ENCODE measurements at regions not wholly inside any gene's neighbourhood (a gene's known extent, or its start where the extent isn't known, plus 50 kb on each side); places are given as distances from the start of the nearest gene placed in this dataset.

GRCh38 chr12:25377469-25378177 lies 126.9 kb upstream of the KRAS start:
- FAIRE-seq (no peak), DNase-seq (ENCODE audit: low read depth) (peak; percentile 81)
- TF ChIP-seq CTCF (IDR thresholded peaks at IDR 0.05; ENCODE audit: insufficient read depth, low read length, severe bottlenecking), result no peak
- H3K36me3 ChIP-seq (ENCODE audit: control insufficient read depth, insufficient read depth, low read length), result no peaks in the 10 kb centered on the region
- H3K4me3 ChIP-seq (ENCODE audit: low read depth, low read length), result no peak overlapping the region
- H3K27me3 ChIP-seq (ENCODE audit: control insufficient read depth, insufficient read depth, low read length), result no peaks in the 10 kb centered on the region

- TF ChIP-seq CTCF (IDR thresholded peaks at IDR 0.05; ENCODE audit: insufficient read depth, low read length, severe bottlenecking), result no peak
- Histone ChIP-seq H3K27me3 (ENCODE audit: control insufficient read depth, insufficient read depth, low read length) (no peaks in the 10 kb centered on the region), H3K36me3 (ENCODE audit: control insufficient read depth, insufficient read depth, low read length) (no peaks in the 10 kb centered on the region), H3K4me3 (ENCODE audit: low read depth, low read length) (no peak overlapping the region)
- FAIRE-seq (no peak), DNase-seq (ENCODE audit: low read depth) (no peak)
These were observed 126.3 kb upstream of the KRAS start for GRCh38 chr12:25376985-25377384.

GRCh38 chr12:25376407-25376806 lies 125.7 kb upstream of the KRAS start:
- no peak for TF ChIP-seq CTCF (IDR thresholded peaks at IDR 0.05; ENCODE audit: insufficient read depth, low read length, severe bottlenecking)

GRCh38 chr12:25372969-25373817 lies 122.5 kb upstream of the KRAS start:
- no peak for TF ChIP-seq CTCF (IDR thresholded peaks at IDR 0.05; ENCODE audit: insufficient read depth, low read length, severe bottlenecking)
- FAIRE-seq (no peak), DNase-seq (ENCODE audit: low read depth) (peak; percentile 90)
- Histone ChIP-seq H3K36me3 (ENCODE audit: control insufficient read depth, insufficient read depth, low read length) (no peaks in the 10 kb centered on the region), H3K27me3 (ENCODE audit: control insufficient read depth, insufficient read depth, low read length) (no peaks in the 10 kb centered on the region), H3K4me3 (ENCODE audit: low read depth, low read length) (no peak overlapping the region)

More at GRCh38 chr12:25376407-25376806, 125.7 kb upstream of the KRAS start:
- no peak overlapping the region for H3K4me3 ChIP-seq (ENCODE audit: low read depth, low read length)
- no peaks in the 10 kb centered on the region for H3K27me3 ChIP-seq (ENCODE audit: control insufficient read depth, insufficient read depth, low read length)
- DNase-seq (ENCODE audit: low read depth) (no peak), FAIRE-seq (no peak)
- no peaks in the 10 kb centered on the region for H3K36me3 ChIP-seq (ENCODE audit: control insufficient read depth, insufficient read depth, low read length)

GRCh38 chr12:25372002-25372401 lies 121.3 kb upstream of the KRAS start:
- H3K36me3 ChIP-seq (ENCODE audit: control insufficient read depth, insufficient read depth, low read length), result no peaks in the 10 kb centered on the region
- DNase-seq (ENCODE audit: low read depth) (peak; percentile 58), FAIRE-seq (no peak)
- TF ChIP-seq CTCF (IDR thresholded peaks at IDR 0.05; ENCODE audit: insufficient read depth, low read length, severe bottlenecking), result no peak
- H3K27me3 ChIP-seq (ENCODE audit: control insufficient read depth, insufficient read depth, low read length), result no peaks in the 10 kb centered on the region
- no peak overlapping the region for H3K4me3 ChIP-seq (ENCODE audit: low read depth, low read length)

Data from bronchial epithelial cell (primary cell).